ENCODE measurements at regions not wholly inside any gene's neighbourhood (a gene's known extent, or its start where the extent isn't known, plus 50 kb on each side); places are given as distances from the start of the nearest gene placed in this dataset.
"Not testable (repeated sequence)": the region's sequence is repeated elsewhere in the genome, so short reads cannot be mapped to it uniquely, and the experiment has no call there.

GRCh38 chr3:162984746-162985145, 1488.1 kb downstream of the OTOL1 start:
- no peak for DNase-seq (ENCODE audit: low spot score in 2 of 2)
- no peak for ATAC-seq (replicated peaks; ENCODE audit: extremely low read depth, poor library complexity, severe bottlenecking)
- H3K27ac Mint-ChIP-seq (ENCODE audit: low read depth), result no peak overlapping the region
- H3K4me1 Mint-ChIP-seq, result no peaks in the 10 kb centered on the region
- H3K4me3 Mint-ChIP-seq, result no peak overlapping the region
- no peaks in the 10 kb centered on the region for H3K27me3 Mint-ChIP-seq
- H3K9me3 Mint-ChIP-seq, result peaks cover 22% of the 10 kb centered on the region
- H3K36me3 Mint-ChIP-seq (ENCODE audit: insufficient read depth), result no peaks in the 10 kb centered on the region

DNA sequence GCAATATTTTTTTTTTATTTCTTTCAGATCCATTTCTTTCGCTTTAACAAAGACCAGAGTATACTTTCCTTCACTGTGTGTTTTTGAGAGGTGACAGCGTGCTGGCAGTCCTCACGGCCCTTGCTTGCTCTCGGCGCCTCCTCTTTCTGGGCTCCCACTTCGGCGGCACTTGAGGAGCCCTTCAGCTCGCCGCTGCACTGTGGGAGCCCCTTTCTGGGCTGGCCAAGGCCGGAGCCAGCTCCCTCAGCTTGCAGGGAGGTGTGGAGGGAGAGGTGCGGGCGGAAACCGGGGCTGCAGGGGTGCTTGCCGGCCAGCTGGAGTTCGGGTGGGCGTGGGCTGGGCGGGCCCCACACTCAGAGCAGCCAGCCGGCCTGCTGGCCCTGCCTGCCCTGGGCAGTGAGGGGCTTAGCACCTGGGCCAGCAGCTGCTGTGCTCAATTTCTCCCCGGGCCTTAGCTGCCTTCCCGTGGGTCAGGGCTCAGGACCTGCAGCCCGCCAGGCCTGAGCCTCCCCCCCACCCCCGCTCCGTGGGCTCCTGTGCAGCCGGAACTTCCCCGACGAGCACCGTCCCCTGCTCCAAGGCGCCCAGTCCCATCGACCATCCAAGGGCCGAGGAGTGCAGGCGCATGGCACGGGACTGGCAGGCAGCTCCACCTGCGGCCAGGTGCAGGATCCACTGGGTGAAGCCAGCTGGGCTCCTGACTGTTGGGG, 1490.6 kb downstream of the OTOL1 start:
- not testable (repeated sequence) for H3K27me3 Mint-ChIP-seq

GRCh38 chr3:162992741-162993140, 1496.1 kb downstream of the OTOL1 start:
- Mint-ChIP-seq H3K27ac (ENCODE audit: low read depth) (no peak overlapping the region), H3K27me3 (no peaks in the 10 kb centered on the region), H3K9me3 (peaks cover 28% of the 10 kb centered on the region), H3K36me3 (ENCODE audit: insufficient read depth) (no peaks in the 10 kb centered on the region), H3K4me1 (no peaks in the 10 kb centered on the region), H3K4me3 (no peak overlapping the region)
- ATAC-seq (replicated peaks; ENCODE audit: extremely low read depth, poor library complexity, severe bottlenecking) (no peak), DNase-seq (ENCODE audit: low spot score in 2 of 2) (no peak)

More for the DNA sequence above, 1490.6 kb downstream of the OTOL1 start:
- not testable (repeated sequence) for H3K4me3 Mint-ChIP-seq; H3K27ac Mint-ChIP-seq (ENCODE audit: low read depth); H3K36me3 Mint-ChIP-seq (ENCODE audit: insufficient read depth); DNase-seq (ENCODE audit: low spot score in 2 of 2); H3K4me1 Mint-ChIP-seq; ATAC-seq (replicated peaks; ENCODE audit: extremely low read depth, poor library complexity, severe bottlenecking)
- H3K9me3 Mint-ChIP-seq, result peaks cover 18% of the 10 kb centered on the region

DNA sequence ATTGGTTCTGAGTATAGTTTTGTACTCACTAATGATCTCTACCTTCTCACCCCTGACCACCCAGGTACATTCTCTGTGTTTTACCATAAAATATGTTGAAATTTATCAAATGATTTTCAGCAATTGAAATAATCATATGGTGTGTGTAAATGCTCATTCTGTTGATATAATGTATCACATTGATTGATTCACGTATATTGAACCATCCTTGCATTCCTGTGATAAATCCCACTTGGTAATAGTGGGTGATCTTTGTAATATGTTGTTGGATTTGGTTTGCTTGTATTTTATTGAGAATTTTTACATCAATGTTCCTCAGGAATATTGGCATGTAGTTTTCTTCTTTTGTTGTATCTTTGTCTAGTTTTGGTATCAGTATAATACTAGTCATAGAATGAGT, 1497.6 kb downstream of the OTOL1 start:
- H3K36me3 Mint-ChIP-seq (ENCODE audit: insufficient read depth), result no peaks in the 10 kb centered on the region
- no peak overlapping the region for H3K4me3 Mint-ChIP-seq
- ATAC-seq (replicated peaks; ENCODE audit: extremely low read depth, poor library complexity, severe bottlenecking), result no peak
- H3K9me3 Mint-ChIP-seq, result peaks cover 28% of the 10 kb centered on the region
- H3K27me3 Mint-ChIP-seq, result no peaks in the 10 kb centered on the region
- H3K27ac Mint-ChIP-seq (ENCODE audit: low read depth), result no peak overlapping the region
- no peak for DNase-seq (ENCODE audit: low spot score in 2 of 2)
- no peaks in the 10 kb centered on the region for H3K4me1 Mint-ChIP-seq

DNA sequence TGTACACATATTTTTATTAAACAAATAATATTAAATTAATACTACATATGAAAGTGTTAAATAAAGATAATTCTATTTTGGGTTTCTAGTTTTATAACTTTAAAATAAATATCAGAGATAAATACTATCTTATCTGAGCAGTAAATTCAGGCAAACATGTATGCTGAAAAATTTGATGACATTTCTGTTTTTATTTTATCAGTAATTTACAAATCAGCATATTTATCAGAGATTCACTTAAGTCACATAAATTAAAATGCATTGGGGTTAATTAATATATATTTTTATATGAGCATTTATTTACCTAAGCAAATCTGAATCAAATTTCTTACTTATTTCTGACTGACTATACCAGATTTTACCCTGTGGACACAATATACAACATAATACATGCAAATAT, 1499.8 kb downstream of the OTOL1 start:
- Mint-ChIP-seq H3K9me3 (peaks cover 23% of the 10 kb centered on the region), H3K27ac (ENCODE audit: low read depth) (no peak overlapping the region), H3K4me1 (no peaks in the 10 kb centered on the region), H3K4me3 (no peak overlapping the region), H3K36me3 (ENCODE audit: insufficient read depth) (no peaks in the 10 kb centered on the region), H3K27me3 (no peaks in the 10 kb centered on the region)
- DNase-seq (ENCODE audit: low spot score in 2 of 2) (no peak), ATAC-seq (replicated peaks; ENCODE audit: extremely low read depth, poor library complexity, severe bottlenecking) (no peak)

GRCh38 chr3:162998205-162998604, 1501.6 kb downstream of the OTOL1 start:
- ATAC-seq (replicated peaks; ENCODE audit: extremely low read depth, poor library complexity, severe bottlenecking) (no peak), DNase-seq (ENCODE audit: low spot score in 2 of 2) (no peak)
- Mint-ChIP-seq H3K27ac (ENCODE audit: low read depth) (no peak overlapping the region), H3K36me3 (ENCODE audit: insufficient read depth) (no peaks in the 10 kb centered on the region), H3K4me1 (no peaks in the 10 kb centered on the region), H3K9me3 (peaks cover 17% of the 10 kb centered on the region), H3K27me3 (no peaks in the 10 kb centered on the region), H3K4me3 (no peak overlapping the region)

DNA sequence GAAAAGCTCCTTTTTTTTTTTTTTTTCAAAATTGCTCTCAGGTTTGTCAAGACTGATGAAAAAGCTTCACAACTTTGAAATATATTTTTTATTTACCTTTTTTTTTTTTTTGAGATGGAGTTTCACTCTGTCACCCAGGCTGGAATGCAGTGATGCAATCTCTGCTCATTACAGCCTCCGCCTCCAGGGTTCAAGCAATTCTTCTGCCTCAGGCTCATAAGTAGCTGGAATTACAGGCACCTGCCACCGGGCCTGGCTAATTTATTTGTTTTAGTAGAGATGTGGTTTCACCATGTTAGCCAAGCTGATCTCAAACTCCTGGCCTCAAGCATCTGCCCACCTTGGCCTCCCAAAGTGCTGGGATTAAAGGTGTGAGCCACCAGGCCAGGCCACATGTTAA, 1515.0 kb downstream of the OTOL1 start:
- Mint-ChIP-seq H3K4me3 (no peak overlapping the region), H3K4me1 (no peaks in the 10 kb centered on the region), H3K36me3 (ENCODE audit: insufficient read depth) (no peaks in the 10 kb centered on the region), H3K9me3 (peaks cover 11% of the 10 kb centered on the region), H3K27ac (ENCODE audit: low read depth) (no peak overlapping the region), H3K27me3 (no peaks in the 10 kb centered on the region)
- DNase-seq (ENCODE audit: low spot score in 2 of 2) (no peak), ATAC-seq (replicated peaks; ENCODE audit: extremely low read depth, poor library complexity, severe bottlenecking) (no peak)

- Mint-ChIP-seq H3K4me1 (no peaks in the 10 kb centered on the region), H3K9me3 (peaks cover 5% of the 10 kb centered on the region), H3K4me3 (no peak overlapping the region), H3K27me3 (no peaks in the 10 kb centered on the region), H3K27ac (ENCODE audit: low read depth) (no peak overlapping the region), H3K36me3 (ENCODE audit: insufficient read depth) (no peaks in the 10 kb centered on the region)
- DNase-seq (ENCODE audit: low spot score in 2 of 2) (no peak), ATAC-seq (replicated peaks; ENCODE audit: extremely low read depth, poor library complexity, severe bottlenecking) (no peak)
These were observed 1519.6 kb downstream of the OTOL1 start for GRCh38 chr3:163016251-163016650.

GRCh38 chr3:163018067-163018466, 1521.5 kb downstream of the OTOL1 start:
- Mint-ChIP-seq H3K27ac (ENCODE audit: low read depth) (no peak overlapping the region), H3K4me1 (no peaks in the 10 kb centered on the region), H3K9me3 (peaks cover 5% of the 10 kb centered on the region), H3K36me3 (ENCODE audit: insufficient read depth) (no peaks in the 10 kb centered on the region), H3K4me3 (no peak overlapping the region), H3K27me3 (no peaks in the 10 kb centered on the region)
- DNase-seq (ENCODE audit: low spot score in 2 of 2) (no peak), ATAC-seq (replicated peaks; ENCODE audit: extremely low read depth, poor library complexity, severe bottlenecking) (no peak)

DNA sequence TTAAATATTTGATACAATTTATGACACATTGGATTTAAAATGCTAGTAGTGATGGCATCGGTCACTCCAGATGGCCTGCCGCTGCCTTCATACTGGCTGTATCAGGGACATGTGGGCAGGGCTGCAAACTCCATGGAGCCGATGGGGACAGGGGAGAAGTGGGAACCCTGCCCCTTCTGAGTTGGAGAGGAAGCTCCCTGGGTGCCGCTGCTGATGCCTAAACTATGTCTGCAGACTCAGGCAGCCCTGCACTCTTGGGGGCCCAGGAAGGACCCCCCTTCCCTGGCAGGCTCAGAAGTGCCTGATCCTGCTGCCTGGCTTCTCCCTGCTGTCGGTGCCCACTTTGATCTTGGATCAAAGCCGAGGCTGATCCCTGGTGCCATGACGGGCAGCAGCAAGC, 1522.1 kb downstream of the OTOL1 start:
- Mint-ChIP-seq H3K4me1 (no peaks in the 10 kb centered on the region), H3K27ac (ENCODE audit: low read depth) (no peak overlapping the region), H3K4me3 (no peak overlapping the region), H3K9me3 (peaks cover 5% of the 10 kb centered on the region), H3K36me3 (ENCODE audit: insufficient read depth) (no peaks in the 10 kb centered on the region), H3K27me3 (no peaks in the 10 kb centered on the region)
- ATAC-seq (replicated peaks; ENCODE audit: extremely low read depth, poor library complexity, severe bottlenecking) (no peak), DNase-seq (ENCODE audit: low spot score in 2 of 2) (no peak)

- peaks cover 5% of the 10 kb centered on the region for H3K9me3 Mint-ChIP-seq
- no peaks in the 10 kb centered on the region for H3K27me3 Mint-ChIP-seq
- H3K4me3 Mint-ChIP-seq, result no peak overlapping the region
- H3K27ac Mint-ChIP-seq (ENCODE audit: low read depth), result no peak overlapping the region
- DNase-seq (ENCODE audit: low spot score in 2 of 2) (no peak), ATAC-seq (replicated peaks; ENCODE audit: extremely low read depth, poor library complexity, severe bottlenecking) (no peak)
- no peaks in the 10 kb centered on the region for H3K4me1 Mint-ChIP-seq
- H3K36me3 Mint-ChIP-seq (ENCODE audit: insufficient read depth), result no peaks in the 10 kb centered on the region
These were observed 1522.7 kb downstream of the OTOL1 start for GRCh38 chr3:163019260-163019659.

- peaks cover 20% of the 10 kb centered on the region for H3K9me3 Mint-ChIP-seq
- H3K36me3 Mint-ChIP-seq (ENCODE audit: insufficient read depth), result no peaks in the 10 kb centered on the region
- ATAC-seq (replicated peaks; ENCODE audit: extremely low read depth, poor library complexity, severe bottlenecking) (no peak), DNase-seq (ENCODE audit: low spot score in 2 of 2) (no peak)
- H3K4me1 Mint-ChIP-seq, result no peaks in the 10 kb centered on the region
- H3K27ac Mint-ChIP-seq (ENCODE audit: low read depth), result no peak overlapping the region
- H3K27me3 Mint-ChIP-seq, result no peaks in the 10 kb centered on the region
- no peak overlapping the region for H3K4me3 Mint-ChIP-seq
These were observed 1537.0 kb downstream of the OTOL1 start for GRCh38 chr3:163033652-163034051.

- Mint-ChIP-seq H3K27me3 (no peaks in the 10 kb centered on the region), H3K9me3 (peaks cover 31% of the 10 kb centered on the region), H3K4me1 (no peaks in the 10 kb centered on the region), H3K4me3 (no peak overlapping the region), H3K27ac (ENCODE audit: low read depth) (no peak overlapping the region), H3K36me3 (ENCODE audit: insufficient read depth) (no peaks in the 10 kb centered on the region)
- ATAC-seq (replicated peaks; ENCODE audit: extremely low read depth, poor library complexity, severe bottlenecking) (no peak), DNase-seq (ENCODE audit: low spot score in 2 of 2) (no peak)
These were observed 1543.0 kb downstream of the OTOL1 start for GRCh38 chr3:163039636-163040035.
